Inferior parietal cortex (tissue), 1 donor: ENCODE measurements at regions not wholly inside any gene's neighbourhood (a gene's known extent, or its start where the extent isn't known, plus 50 kb on each side); places are given as distances from the start of the nearest gene placed in this dataset.

Source experiments
- DNase-seq: peaks from one replicate; pipeline ENCODE4 v3.0.0-alpha.2; 2016; ENCODE audit errors: extremely low spot score

DNA sequence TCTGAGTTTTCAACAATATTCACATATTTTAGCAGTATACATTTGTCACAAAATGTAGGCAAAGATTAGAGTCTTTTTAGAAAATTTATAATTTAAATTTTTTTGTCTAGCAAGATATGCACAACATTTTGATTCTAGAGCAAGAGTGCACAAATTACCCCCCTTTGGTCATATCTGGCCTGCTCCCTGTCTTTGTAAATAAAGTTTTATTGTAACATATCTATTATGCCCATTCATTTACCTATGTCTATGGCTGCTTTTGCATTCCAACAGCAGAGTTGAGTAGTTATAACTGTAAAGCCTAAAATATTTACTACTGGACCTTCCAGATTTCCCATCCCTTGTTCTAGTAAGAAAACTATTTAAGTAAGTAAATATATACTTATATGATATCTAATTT is 430.7 kb downstream of the EDEM1 start:
- no peak for DNase-seq

DNA sequence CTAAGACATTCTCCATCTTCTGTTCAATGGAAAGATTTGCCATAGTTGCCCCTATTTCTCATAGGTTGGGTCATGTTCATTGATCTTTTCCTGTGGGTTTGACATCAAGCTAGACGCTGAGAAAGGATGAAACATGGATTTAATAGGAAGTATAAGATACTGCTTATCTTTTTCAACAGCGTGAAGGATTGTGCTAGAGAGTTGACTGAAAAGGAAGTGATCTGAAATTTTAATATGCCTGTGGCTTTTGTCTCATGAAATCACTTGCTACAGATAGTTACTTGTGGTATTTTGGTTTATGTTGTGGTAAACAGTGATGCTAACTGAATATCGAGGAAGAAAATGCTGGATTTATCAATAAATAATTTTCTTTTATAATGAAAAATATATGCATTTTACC is 442.9 kb downstream of the EDEM1 start:
- DNase-seq = no peak

DNA sequence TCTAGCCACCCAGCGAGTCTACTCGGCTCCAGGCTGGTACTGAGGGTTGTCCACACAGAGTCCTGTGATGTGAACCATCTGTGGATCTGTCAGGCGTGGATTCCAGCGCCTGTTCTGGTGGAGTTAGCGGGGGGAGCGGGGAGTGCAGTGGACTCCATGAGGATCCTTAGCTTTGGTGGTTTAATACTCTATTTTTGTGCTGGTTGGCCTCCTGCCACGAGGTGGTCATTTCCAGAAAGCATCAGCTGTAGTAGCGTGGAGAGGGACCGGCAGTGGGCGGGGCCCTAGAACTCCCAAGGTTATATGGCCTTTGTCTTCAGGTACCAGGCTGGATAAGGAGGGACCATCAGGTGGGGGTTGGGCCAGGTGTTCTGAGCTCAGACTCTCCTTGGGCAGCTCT is 446.5 kb downstream of the EDEM1 start:
- no peak for DNase-seq

DNA sequence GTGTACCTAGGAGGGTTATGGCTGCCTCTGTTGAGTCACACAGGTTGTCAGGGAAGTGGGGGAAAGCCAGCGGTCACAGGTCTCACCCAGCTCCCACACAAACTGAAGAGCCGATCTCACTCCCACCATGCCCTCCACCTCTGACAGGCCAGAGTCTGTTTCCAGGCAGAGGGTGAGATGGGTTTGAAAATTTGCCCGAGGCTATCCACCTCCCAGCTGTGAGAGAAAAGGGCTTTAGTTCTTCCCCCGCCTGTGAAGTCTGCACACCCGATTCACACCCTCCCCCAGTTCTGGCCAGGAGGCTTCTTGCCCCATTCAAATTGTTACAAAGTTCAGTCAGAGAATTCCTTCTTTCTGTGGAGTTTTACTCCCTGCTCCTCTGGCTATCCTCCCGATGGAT is 446.9 kb downstream of the EDEM1 start:
- DNase-seq = no peak

DNA sequence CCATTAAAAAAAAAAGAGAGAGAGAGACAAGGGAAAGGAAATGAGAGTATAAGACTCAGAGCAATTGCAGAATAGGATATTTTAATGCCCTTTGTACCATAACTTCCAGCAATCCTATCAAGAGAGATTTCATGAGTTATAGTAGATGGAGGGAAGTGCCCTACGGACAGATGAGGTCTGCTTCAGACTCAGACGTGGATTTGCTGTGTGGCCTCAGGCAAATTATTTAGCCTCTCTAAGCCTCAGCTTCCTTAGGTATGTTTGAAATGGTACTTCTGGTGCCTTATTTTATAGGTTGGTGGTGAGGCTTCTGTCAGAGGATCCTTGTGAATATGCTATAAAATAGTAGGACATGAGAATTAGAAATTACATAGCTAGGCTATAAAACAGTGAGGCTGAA is 448.2 kb downstream of the EDEM1 start:
- DNase-seq = no peak

DNA sequence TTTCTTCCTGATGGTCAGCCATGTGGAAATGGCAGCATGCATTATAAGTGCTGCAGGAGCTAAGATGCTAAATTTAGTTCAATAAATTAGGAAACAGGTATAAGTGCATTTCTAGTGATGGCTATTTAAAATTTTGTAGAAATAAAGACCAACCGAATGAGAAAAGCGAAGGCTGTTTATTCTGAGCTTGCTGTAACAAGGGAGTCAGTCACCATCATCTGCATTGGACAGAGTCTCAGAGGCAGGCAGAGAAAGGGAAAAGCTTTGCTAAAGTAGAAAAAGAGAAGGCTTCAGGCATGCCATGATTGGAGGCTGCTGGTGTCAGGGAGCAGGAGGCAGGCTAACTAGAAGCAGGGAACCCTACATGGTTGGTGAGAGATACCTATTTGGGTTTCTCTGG is 451.0 kb downstream of the EDEM1 start:
- no peak for DNase-seq

DNA sequence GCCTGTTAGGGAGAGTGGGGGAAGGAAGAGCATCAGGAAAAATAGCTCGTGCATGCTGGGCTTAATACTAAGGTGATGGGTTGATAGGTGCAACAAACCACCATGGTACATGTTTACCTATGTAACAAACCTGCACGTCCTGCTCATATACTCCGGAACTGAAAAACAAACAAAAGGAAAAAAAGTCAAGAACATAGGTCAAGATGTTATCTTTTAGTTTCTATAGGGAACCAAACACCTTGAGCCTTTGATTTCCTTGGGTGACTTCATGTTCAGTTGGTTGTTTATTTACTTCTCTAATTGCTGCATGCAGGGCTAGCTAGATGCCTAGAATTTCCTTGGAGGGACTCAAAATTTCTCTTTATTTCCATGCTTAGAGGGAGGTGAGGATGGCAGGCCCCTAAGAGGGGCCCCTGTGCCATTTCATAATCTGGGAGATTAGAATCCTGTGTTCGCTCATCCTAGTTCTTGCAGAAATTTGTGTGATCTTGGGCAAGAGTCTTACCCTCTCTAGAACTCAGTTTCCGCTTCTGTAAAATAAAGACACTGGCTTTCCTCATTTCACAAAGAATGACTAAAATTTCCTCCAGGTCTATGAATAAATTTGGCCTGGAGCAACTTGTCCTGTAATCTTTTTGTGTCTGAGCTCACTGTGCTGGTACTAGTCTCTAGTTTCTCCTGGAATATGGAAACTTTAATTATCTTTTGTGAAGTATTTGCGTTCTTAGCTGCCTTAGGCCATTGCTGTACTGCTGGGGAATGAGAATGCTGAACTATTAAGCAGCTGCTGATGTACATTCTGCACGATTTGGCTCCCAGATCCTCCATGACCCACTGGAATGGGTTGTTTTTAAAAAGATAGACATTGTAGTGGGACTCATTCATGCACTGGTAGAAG is 457.5 kb downstream of the EDEM1 start:
- no peak for DNase-seq

DNA sequence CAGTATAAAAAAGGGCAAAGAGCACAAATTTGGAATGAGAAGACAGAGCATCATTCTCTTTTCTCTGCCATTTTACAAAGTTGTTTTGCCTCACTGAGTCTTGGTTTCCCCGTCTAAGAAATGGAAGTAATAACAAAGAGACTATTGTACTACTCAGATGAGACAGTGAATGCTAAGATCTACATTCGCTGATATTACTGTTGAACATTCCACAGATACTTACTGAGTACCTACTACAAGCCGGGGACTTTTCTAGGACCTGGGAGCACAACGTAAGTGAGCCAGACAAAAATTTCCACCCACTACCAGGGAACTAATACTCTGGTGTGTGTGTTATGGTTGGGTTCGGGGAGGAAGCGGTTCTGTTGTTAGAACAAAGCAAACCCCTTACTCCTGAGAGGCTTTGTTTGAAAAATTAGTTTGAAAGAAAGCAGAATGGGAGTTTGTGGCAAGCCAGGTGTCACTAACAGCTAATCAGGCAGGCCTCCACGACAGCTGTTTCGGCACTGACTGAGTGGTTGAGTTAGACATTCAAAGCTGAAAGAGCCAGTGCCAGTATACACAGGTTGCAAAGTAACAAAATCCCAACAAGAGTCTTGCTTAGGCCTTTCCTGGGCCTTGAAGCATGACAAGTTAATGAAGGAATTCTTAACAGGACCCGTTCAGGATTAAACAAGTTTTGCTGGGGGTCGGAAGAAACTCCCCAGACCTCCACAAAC is 458.3 kb downstream of the EDEM1 start:
- DNase-seq = no peak

DNA sequence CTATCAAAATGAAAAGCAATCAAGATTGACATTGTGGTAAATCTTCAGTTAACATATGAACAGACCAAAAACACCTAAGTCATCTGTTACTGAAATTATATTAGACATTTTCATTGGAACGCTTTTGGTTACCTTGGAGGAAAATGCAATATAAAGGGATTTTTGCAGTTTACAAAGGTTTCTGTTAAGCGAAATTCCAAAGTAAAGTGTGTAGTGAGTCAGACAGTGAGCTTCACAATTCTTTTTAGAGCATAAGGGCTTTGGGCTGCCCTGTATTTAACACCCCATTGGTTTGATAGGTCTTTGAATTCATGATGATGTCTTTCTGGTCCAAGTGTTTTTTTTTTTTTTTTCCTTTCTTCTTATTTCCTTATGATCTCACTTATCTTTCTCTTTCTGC is 462.8 kb downstream of the EDEM1 start:
- no peak for DNase-seq

DNA sequence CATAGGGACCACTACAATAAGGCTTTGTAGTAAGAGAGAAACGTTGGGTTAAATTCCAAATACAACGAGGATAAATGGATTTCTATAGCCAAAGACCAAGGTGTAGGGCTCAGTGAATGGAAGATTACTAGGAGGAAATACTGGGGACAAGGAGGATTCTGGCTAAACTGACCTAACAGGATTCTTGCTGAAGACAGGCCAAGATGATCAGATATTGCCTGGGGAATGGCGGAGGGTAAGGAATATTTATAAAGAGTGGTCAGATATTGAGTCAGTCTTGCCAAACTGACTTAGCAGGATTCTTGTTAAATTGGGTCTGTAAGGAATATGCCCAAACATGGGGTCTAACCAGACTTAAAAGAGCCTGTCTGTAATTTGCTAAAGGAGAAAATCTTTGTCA is 463.8 kb downstream of the EDEM1 start:
- DNase-seq = no peak

DNA sequence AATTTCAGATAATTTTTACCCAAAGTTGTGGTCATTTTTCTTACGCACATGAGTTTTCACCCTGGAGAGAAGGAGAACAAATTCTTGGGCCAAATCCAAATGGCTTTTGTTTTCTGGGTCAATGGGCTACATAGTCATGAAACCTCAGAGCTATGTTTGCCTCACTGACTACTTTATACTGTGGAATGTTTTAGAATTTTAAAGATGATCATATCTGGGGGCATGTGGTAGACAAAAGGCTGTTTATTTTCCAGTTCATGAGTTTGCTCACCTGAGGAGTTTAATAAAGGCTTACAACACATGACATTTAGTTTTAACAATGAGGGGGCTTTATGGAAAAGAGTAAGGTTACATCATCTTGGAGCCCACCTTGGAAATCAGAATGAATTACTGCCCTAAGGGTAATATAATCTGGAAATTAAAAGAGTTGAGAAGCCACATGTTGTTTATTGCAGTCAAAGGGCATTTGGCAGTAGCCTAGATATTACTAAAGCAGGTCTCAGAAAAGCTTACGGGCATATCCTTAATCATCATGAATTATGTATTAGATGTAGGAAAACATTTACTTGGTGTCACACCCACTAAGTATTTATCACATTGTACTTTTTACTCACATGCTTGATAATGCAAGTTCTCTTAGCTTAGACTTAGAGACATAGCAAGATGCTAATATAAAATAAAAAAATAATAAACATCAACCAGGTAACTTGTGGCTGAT is 466.1 kb downstream of the EDEM1 start:
- DNase-seq = no peak

DNA sequence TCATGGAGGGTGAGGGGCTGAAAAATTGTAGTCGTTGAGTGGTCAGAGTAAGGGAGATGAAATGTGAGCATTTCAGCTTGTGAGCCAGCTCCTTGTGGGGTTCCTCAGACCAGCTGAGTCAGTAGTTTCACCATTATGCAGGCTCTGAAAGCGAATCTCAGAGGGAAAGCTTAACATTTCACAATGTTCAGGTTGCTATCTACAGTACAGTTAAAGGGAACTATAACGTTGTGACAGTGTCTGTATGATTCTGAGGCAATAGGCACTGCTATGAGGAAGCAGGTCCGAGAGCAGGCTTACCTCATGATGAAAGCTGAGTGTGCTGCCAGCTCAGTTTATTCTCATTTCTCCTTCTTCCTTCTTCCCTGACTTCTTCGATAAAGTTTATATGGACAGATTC is 469.6 kb downstream of the EDEM1 start:
- no peak for DNase-seq

DNA sequence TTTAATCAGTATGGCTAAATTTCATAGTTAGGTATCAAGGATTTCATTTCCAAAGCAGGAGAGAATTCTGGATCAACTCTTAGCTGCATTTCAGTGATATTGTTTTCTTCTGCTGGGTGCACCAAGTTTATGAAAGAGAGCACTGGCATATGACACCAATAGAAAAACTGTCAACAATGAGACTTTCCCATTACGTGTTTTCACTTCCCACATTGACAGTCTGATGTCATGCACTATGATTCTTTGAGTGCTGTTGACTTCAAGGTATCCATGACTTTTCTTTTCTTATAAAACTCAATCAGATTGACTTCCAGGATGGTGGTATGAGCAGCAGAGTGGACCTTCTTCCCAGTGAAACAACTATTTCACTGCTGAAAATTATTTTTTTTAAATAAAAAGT is 476.1 kb downstream of the EDEM1 start:
- no peak for DNase-seq

DNA sequence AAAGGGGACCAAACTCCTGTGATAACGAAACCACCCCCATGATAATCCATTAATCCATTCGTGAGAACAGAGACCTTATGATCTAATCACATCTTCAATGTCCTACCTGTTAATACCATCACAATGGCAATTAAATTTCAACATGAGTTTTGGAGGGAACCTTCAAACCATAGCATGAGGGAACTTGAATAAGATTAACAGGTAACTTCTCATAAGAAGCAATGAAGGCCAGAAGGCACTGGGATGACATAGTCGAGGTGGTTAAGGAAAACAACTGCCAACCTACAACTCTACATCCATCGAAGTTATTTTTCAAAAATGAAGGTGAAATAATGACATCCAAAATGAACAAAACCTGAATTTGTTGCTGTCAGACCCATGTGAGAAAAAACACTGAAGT is 478.9 kb downstream of the EDEM1 start:
- no peak for DNase-seq

DNA sequence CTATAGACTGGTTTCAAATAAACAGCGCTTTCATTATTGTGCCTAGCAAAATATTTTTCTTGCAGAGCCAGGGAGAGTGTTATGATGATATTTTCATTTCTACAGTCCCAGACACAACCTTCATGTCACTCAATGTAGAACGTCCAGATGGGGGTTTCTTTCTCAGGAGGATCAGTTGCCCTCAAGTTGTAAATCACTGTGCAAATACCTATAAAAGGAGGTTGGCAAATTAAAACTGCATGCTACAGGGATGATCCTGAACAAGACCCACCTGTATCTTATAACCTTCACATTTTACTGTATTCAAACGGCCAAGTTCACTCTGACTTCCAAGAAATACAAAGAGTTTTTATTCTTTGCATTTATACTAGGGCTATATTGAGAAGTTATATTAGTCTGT is 486.0 kb downstream of the EDEM1 start:
- DNase-seq = no peak

DNA sequence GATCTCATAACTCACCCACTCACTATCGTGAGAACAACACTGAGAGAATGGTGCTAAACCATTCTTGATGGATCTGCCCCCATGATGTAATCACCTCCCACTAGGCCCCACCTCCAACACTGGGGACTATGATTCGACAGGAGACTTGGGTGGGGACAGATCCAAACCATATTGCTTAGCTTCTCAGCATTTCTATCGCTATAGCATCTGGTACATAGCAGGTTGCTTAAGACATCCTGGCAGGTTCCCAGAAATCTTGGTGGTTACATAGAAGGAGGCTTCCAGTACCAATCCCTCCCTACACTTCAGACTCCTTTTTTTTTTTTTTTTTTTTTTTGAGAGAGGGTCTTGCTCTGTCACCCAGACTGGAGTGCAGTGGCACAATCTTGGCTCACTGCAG is 487.8 kb downstream of the EDEM1 start:
- DNase-seq = no peak

DNA sequence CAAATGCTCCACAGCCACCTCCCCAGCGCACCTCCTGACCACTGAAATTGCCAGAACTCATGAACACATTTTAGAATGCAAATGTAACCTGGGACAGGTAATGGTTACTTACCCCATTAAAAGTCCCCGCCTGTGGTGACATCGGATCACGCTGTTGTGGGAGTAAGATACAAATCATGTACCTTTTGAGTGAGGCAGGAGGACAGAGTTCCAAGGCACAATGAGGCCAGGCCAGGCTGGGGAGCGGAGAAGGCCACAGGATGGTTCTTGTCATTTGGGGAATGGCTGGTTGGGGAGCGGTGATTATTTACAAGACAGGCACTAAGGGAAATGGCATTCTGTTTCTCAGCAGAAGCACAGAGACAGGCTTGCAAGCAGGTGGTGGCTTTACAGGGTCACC is 490.0 kb downstream of the EDEM1 start:
- DNase-seq = no peak

DNA sequence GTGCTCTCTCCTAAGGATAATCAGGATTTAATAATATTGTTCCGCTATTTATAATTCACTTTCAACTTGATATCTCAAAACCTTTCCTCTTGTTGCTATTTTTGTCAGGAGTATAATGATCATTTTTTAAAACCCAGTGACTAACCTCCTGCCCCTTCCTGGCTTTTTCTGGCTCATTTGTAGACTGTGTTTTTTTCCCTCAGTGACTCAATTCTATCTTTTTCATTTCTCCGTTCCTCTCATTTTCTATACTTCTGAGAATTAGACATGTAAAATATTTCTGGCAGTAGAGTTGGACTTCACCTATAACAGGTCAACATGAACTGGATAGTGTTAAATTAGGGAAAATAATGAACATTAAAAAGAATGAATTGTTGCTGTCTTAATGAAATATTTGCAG is 490.7 kb downstream of the EDEM1 start:
- no peak for DNase-seq

DNA sequence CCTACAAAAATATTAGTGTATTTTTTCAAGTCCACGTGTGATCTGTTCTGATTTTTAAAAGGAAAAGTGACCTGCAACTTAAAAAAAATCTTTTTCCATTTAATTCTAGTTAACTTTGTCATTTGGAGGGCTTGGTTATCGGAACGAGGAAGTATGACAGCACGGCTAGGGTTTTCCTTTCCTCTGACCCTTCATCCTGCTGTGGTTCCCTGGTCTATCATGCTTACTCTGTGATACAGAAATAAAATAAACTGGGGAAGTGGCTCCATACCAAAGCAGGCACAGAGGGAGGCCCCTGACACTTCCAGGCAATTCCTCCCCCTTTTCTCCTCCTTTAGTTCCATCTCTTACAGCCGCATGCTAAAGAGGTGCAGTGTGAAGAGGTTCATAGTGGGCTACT is 491.3 kb downstream of the EDEM1 start:
- no peak for DNase-seq

DNA sequence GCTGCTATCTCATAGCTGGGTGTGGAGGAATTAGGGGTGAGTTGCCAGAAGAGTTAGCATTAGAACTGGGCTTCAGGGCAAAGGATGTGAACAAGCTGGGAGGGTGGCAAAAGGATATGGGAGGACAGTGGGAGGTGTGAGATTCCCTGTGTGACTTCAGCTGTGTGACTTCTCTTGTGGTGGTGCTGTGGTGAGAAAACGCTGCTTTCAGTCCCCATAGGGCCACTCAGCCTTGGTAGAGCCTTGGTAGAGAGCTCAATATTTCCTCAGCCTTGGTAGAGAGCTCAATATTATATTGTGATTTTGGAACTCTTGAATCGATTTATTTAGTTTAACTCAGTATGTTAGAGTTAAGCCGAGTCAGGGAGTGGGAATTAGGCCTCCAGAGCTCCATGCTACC is 499.7 kb downstream of the EDEM1 start:
- DNase-seq = no peak

DNA sequence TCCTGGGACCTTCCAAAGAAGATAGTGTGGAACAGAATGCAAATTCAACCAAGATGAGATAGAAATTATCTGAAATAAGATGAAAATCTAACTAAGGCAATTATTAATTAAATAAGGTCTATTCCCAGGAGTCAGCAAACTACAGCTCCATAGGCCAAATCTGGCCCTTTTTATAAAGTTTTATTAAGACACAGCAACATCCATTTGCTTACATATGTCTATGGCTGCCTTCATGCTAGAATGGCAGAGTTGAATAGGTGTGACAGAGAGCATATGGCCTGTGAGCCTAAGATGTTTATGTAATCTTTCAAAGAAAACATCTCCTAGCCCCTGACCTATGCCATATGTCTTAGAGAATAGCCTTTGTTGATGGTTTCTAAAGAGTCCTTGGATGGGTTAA is 503.0 kb downstream of the EDEM1 start:
- DNase-seq = no peak

DNA sequence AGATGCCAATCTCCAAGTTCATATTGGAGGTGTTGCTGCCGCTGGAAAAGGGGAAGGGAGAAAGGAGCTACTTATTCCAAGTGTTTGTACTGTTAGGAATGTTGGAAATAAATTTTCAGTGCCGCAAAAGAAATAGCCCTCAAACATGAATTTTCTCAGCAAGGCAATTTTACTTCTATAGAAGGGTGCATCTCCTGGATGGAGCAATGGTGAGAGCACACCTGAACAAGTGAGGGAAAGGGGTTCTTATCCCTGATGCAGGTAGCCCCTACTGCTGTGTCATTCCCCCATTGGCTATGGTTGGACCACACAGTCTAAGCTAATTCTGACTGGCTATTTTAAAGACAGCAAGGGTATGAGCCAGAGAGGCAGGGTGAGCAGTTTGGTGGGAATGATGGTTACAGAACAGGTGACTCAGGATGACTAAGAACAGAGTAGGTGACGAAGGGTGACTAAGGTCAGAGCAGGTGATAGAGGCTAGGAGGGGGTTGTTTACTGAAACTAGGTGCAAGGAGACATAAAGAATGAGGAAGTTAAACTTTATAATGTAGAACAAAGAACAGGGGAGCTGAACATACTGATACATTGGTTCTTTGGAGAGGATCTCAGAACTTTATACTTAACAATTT is 503.5 kb downstream of the EDEM1 start:
- no peak for DNase-seq
